Omental fat pad (tissue), 3 donors: ENCODE measurements at regions not wholly inside any gene's neighbourhood (a gene's known extent, or its start where the extent isn't known, plus 50 kb on each side); places are given as distances from the start of the nearest gene placed in this dataset.

Experiments used
- ATAC-seq: fragments of 150-250 bp; one replicate; pipeline ENCODE4 v1.9.1; 2016; ENCODE audit warnings: mild to moderate bottlenecking, moderate library complexity; ENCODE audit not compliant: low FRiP score
- DNase-seq: peaks from one replicate; pipeline ENCODE4 v3.0.0-alpha.2; 2019; ENCODE audit warnings: low spot score
- TF ChIP-seq, protein P1 (sequence below), 3 donors: fragments of 450-650 bp; IDR thresholded peaks; one replicate each; pipeline ENCODE4 v1.5.1; 2016 to 2017; ENCODE audit warnings: antibody characterized with exemption in 3 of 3, mild to moderate bottlenecking in 3 of 3, moderate library complexity in 2 of 3

DNA sequence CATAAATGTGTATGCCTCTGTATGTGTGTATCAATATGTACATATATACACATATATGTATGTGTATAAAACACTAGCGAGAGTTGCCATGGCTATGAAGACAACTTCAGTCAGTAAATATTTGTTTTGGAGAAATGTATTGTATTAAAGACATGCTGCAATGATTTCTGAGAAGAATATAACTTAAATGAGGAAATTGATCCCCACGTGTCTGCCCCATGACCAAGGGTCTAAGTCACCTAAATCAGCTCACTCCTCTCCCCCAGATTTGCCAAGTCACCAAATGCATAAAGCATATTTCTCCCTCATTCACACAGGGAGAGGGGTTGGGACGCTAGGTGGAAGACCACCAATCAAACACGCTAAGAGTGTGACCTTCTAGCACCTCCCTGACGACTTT, 58.3 kb upstream of the LYST start:
- no peak for ATAC-seq
- TF ChIP-seq, protein P1, sequence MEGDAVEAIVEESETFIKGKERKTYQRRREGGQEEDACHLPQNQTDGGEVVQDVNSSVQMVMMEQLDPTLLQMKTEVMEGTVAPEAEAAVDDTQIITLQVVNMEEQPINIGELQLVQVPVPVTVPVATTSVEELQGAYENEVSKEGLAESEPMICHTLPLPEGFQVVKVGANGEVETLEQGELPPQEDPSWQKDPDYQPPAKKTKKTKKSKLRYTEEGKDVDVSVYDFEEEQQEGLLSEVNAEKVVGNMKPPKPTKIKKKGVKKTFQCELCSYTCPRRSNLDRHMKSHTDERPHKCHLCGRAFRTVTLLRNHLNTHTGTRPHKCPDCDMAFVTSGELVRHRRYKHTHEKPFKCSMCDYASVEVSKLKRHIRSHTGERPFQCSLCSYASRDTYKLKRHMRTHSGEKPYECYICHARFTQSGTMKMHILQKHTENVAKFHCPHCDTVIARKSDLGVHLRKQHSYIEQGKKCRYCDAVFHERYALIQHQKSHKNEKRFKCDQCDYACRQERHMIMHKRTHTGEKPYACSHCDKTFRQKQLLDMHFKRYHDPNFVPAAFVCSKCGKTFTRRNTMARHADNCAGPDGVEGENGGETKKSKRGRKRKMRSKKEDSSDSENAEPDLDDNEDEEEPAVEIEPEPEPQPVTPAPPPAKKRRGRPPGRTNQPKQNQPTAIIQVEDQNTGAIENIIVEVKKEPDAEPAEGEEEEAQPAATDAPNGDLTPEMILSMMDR (IDR thresholded peaks at IDR 0.05), result no peak
- DNase-seq, result no peak

DNA sequence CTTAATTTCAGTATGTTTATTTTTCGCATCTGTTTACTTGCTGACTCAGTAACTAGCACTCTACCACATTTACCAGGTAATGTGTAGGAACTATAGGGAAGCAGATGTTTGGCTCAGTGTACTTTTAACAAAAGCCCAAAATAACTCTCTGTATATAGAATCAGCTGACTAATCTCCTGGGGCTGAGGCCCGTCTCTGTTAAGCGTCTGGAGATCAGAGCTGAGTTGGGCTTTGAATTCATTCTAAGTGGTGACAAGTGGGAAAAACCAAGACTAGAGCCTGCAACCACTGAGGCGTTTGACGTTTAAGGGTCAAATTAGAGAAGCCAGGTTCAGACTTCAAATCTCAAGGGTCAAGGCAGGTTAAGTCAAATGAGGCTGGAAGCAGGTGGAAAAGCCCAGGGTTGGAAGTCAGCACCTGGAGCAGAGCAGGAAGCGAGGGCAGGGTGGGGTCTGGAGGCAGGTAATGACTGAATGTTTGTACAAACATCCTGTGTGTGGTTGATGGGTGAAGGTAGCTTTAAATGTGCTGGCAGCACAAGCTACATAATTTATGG, 56.8 kb upstream of the LYST start:
- TF ChIP-seq, protein P1 (IDR thresholded peaks at IDR 0.05), result no peak
- DNase-seq (no peak), ATAC-seq (no peak)

DNA sequence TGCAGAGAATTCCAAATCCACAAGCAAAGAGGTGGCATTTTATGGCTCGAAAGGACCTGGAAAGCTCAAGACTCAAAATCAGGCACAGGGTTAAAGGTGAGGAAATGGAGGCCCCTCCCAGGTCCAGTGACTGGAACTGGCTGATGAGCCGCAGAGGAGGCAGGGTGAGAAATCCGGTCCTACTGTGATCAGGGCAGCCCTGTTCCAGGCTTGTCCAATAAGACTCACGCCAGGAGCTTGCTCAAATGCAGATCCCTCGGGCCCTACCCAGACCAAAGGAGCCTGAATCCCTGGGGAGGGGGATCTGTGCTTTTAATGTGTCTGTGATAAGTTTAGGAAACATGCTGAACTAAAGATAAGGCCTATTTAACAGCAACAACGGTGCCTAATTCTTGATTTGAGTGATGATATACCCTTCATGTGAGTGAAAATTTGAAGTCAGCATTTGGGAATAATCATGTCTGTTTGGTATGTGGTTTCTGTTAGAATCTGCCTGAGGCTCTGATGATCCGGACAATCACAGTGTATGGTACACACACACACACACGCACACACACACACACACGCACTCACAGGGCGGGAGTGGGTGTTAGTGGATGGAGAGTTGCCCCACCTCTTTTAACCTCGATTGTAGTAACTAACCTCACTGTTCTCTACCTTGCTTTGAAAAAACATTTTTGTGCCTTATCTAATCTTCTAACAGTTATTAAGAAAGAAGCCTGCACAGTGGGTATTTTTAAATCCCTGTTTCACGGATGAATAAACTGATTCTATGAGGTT, 54.1 kb upstream of the LYST start:
- ATAC-seq (no peak), DNase-seq (no peak)
- TF ChIP-seq, protein P1 (IDR thresholded peaks at IDR 0.05), result no peak

- ATAC-seq (no peak), DNase-seq (no peak)
- TF ChIP-seq, protein P1 (IDR thresholded peaks at IDR 0.05), result no peak
Measured at GRCh38 chr1:235919833-235920441, 53.2 kb upstream of the LYST start.

DNA sequence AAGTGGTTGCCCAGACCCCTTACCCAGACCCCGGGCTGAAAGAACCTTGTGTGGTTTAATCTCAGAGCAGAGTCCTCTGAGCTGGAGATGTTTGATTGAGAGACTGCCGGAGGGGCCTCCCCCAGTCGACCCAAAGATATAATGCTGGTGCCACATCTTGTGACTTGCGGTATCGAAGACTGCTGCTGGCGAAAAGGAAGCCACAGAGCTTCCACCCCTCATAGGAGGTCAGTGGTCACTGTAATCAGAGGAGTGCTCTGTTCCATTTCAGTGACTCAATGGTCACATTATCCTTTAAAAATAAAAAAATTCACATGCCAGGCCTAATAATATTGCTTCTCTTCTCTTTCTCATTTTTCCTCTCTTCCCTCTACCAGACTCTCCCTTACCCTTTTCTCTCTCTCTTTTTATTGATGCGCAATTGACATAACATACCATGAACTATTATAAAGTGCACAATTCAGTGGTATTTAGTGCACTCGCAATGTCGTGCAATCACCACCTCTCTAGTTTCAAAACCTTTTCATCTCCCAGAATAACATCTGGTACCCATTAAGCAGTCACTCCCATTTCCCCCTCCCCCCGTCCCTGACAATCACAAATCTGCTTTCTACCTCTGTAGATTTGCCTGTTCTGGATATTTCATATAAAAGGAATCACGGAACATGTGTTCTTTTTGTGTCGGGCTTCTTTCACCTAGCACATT, 52.6 kb upstream of the LYST start:
- TF ChIP-seq, protein P1 (IDR thresholded peaks at IDR 0.05), result no peak
- DNase-seq (no peak), ATAC-seq (no peak)

DNA sequence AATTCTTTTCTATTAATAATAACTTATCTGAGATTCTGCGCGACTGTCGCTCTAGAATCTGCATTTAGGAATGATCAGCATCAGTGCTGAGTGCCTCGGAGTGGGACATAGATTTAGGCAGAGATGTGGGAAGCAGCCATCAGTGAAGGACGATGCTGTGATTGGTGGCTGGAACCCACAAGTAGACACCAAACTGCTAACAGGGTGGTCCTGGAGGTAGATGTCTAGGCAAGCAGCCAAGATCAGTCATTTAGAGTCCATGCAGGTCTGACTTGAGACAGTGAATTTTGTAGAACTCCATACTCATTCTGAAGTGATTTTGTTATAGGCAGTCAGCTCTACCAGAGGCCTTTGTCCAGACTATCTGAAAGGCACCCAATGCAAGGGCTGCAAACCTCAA, 51.8 kb upstream of the LYST start:
- TF ChIP-seq, protein P1 (IDR thresholded peaks at IDR 0.05), result no peak
- ATAC-seq (no peak), DNase-seq (no peak)
